Cardiac muscle cell (in vitro differentiated cells and primary cell): ENCODE measurements at regions not wholly inside any gene's neighbourhood (a gene's known extent, or its start where the extent isn't known, plus 50 kb on each side); places are given as distances from the start of the nearest gene placed in this dataset.

ENCODE experiments used
- DNase-seq, 2 donors: peaks; one replicate each; pipeline versions ENCODE4 v3.0.0 to v3.0.0-alpha.2; 2010 to 2017; ENCODE audit warnings: low read depth in 1 of 2, low spot score in 1 of 2
- H3K27ac ChIP-seq: fragments of 200-600 bp; sonication (generic); 2 replicates; pipeline ENCODE4 v1.5.1; 2016
- H3K27me3 ChIP-seq: fragments of 200-600 bp; sonication (generic); 2 replicates; pipeline ENCODE4 v1.6.0; 2016; ENCODE audit warnings: control low read depth
- H3K36me3 ChIP-seq: fragments of 200-600 bp; sonication (generic); 2 replicates; pipeline ENCODE4 v1.5.1; 2016; ENCODE audit warnings: control low read depth
- H3K4me1 ChIP-seq: fragments of 200-600 bp; sonication (generic); 2 replicates; pipeline ENCODE4 v1.8.1; 2017; ENCODE audit warnings: low read depth, mild to moderate bottlenecking, mixed run types
- H3K4me3 ChIP-seq: fragments of 200-600 bp; sonication (generic); 2 replicates; pipeline ENCODE4 v1.5.1; 2016; ENCODE audit warnings: mild to moderate bottlenecking
- H3K9me3 ChIP-seq: fragments of 200-600 bp; sonication (generic); 2 replicates; pipeline ENCODE4 v1.5.1; 2017; ENCODE audit warnings: low read depth, mild to moderate bottlenecking, control low read depth
- TF ChIP-seq, protein P1 (sequence below): IDR thresholded peaks from 2 replicates; pipeline ENCODE4 v1.5.1; 2012; ENCODE audit warnings: low read depth, mild to moderate bottlenecking, low read length

GRCh38 chr2:234189786-234190300 is 139.3 kb downstream of the SPP2 start:
- Histone ChIP-seq H3K27ac (no peak overlapping the region), H3K4me3 (no peak overlapping the region), H3K27me3 (no peaks in the 10 kb centered on the region), H3K4me1 (no peaks in the 10 kb centered on the region), H3K9me3 (no peaks in the 10 kb centered on the region), H3K36me3 (no peaks in the 10 kb centered on the region)
- no peak for DNase-seq
- TF ChIP-seq, protein P1, sequence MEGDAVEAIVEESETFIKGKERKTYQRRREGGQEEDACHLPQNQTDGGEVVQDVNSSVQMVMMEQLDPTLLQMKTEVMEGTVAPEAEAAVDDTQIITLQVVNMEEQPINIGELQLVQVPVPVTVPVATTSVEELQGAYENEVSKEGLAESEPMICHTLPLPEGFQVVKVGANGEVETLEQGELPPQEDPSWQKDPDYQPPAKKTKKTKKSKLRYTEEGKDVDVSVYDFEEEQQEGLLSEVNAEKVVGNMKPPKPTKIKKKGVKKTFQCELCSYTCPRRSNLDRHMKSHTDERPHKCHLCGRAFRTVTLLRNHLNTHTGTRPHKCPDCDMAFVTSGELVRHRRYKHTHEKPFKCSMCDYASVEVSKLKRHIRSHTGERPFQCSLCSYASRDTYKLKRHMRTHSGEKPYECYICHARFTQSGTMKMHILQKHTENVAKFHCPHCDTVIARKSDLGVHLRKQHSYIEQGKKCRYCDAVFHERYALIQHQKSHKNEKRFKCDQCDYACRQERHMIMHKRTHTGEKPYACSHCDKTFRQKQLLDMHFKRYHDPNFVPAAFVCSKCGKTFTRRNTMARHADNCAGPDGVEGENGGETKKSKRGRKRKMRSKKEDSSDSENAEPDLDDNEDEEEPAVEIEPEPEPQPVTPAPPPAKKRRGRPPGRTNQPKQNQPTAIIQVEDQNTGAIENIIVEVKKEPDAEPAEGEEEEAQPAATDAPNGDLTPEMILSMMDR: no peak

- no peaks in the 10 kb centered on the region for H3K9me3 ChIP-seq
- TF ChIP-seq, protein P1: no peak
- no peak for DNase-seq
- H3K27ac ChIP-seq: no peak overlapping the region
- H3K27me3 ChIP-seq: no peaks in the 10 kb centered on the region
- H3K4me1 ChIP-seq: no peaks in the 10 kb centered on the region
- no peak overlapping the region for H3K4me3 ChIP-seq
- H3K36me3 ChIP-seq: no peaks in the 10 kb centered on the region
Observed at GRCh38 chr2:234189230-234189629, 138.7 kb downstream of the SPP2 start.

GRCh38 chr2:234187646-234188174 is 137.2 kb downstream of the SPP2 start:
- H3K9me3 ChIP-seq: no peaks in the 10 kb centered on the region
- TF ChIP-seq, protein P1: no peak
- H3K4me1 ChIP-seq: no peaks in the 10 kb centered on the region
- H3K36me3 ChIP-seq: no peaks in the 10 kb centered on the region
- no peak overlapping the region for H3K4me3 ChIP-seq
- no peak for DNase-seq
- no peaks in the 10 kb centered on the region for H3K27me3 ChIP-seq
- no peak overlapping the region for H3K27ac ChIP-seq

GRCh38 chr2:234181121-234181520 is 130.6 kb downstream of the SPP2 start:
- H3K9me3 ChIP-seq: no peaks in the 10 kb centered on the region
- H3K27ac ChIP-seq: no peak overlapping the region
- no peaks in the 10 kb centered on the region for H3K27me3 ChIP-seq
- TF ChIP-seq, protein P1: no peak
- DNase-seq: no peak
- no peak overlapping the region for H3K4me3 ChIP-seq
- no peaks in the 10 kb centered on the region for H3K36me3 ChIP-seq
- no peaks in the 10 kb centered on the region for H3K4me1 ChIP-seq

DNA sequence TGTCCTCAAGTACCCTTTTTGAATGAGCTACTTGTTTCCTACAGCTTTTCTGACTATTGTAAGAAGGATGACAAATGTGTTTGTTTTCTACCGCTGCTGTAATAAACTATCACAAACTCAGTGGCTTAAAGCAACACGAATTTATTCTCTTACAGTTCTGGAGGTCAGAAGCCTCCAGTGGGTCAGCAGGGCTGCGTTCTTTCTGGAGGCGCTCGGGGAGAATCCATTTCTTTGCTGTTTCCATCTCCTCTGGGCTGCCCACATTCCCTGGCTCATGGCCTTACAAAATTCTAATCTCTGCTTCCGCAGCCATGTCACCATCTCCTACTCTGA is 128.5 kb downstream of the SPP2 start:
- H3K27ac ChIP-seq: no peak overlapping the region
- H3K9me3 ChIP-seq: no peaks in the 10 kb centered on the region
- DNase-seq: no peak
- no peaks in the 10 kb centered on the region for H3K4me1 ChIP-seq
- no peaks in the 10 kb centered on the region for H3K36me3 ChIP-seq
- no peak overlapping the region for H3K4me3 ChIP-seq
- H3K27me3 ChIP-seq: no peaks in the 10 kb centered on the region
- TF ChIP-seq, protein P1: no peak
